AG10803 (cell line): ENCODE measurements at regions not wholly inside any gene's neighbourhood (a gene's known extent, or its start where the extent isn't known, plus 50 kb on each side); places are given as distances from the start of the nearest gene placed in this dataset.

Source experiments
- DNase-seq: peaks from one replicate; pipeline ENCODE4 v3.0.0; 2010; ENCODE audit warnings: low read depth
- H3K4me3 ChIP-seq: 2 replicates; pipeline ENCODE4 v1.5.1; 2011; ENCODE audit warnings: mild to moderate bottlenecking, low read length, control low read depth
- TF ChIP-seq, protein P1 (sequence below): conservative IDR thresholded peaks from 2 replicates; pipeline ENCODE4 v1.5.1; 2011; ENCODE audit warnings: mild to moderate bottlenecking, low read length, control low read depth, inconsistent platforms

DNA sequence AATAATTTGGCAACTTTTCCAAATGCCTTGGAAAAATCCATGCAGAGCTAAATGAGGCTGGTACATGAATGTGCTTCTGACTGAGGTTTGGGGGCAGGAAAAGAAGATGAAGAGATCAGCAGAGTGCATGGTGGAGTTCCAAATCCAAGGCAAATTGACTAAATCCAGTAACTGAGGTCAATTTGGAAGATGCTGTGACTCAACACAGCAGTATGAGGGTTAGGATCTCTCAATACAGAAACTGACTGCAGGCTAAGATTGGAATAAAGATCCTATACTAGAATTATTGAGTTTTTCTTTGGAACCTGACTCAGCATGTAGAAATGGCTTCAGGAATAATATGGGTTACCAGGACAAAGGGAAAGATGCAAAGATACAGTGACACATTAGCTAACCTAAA is 99.3 kb upstream of the FAT3 start:
- H3K4me3 ChIP-seq: no peak overlapping the region
- TF ChIP-seq, protein P1, sequence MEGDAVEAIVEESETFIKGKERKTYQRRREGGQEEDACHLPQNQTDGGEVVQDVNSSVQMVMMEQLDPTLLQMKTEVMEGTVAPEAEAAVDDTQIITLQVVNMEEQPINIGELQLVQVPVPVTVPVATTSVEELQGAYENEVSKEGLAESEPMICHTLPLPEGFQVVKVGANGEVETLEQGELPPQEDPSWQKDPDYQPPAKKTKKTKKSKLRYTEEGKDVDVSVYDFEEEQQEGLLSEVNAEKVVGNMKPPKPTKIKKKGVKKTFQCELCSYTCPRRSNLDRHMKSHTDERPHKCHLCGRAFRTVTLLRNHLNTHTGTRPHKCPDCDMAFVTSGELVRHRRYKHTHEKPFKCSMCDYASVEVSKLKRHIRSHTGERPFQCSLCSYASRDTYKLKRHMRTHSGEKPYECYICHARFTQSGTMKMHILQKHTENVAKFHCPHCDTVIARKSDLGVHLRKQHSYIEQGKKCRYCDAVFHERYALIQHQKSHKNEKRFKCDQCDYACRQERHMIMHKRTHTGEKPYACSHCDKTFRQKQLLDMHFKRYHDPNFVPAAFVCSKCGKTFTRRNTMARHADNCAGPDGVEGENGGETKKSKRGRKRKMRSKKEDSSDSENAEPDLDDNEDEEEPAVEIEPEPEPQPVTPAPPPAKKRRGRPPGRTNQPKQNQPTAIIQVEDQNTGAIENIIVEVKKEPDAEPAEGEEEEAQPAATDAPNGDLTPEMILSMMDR: no peak
- peak; percentile 11 for DNase-seq

DNA sequence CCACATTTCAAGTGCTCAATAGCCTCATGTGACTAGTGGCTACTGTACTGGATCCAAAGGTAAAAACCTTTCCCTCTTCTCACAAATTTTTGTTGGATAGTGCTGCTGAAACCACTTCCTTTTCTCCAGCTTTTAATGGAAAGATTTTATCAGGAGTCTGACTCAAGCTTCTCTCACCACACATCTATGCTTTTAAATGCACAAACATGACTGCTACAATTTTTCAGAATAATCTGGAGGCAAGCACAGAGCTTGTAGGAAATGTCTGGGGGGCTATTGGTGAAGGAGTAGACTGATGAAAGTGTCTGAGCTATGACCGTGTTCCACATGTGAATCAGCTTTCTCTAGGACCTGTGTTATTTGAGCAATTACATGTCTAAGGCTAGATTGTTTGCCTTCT is 101.1 kb upstream of the FAT3 start:
- TF ChIP-seq, protein P1: no peak
- DNase-seq: peak; percentile 36
- H3K4me3 ChIP-seq: no peak overlapping the region

DNA sequence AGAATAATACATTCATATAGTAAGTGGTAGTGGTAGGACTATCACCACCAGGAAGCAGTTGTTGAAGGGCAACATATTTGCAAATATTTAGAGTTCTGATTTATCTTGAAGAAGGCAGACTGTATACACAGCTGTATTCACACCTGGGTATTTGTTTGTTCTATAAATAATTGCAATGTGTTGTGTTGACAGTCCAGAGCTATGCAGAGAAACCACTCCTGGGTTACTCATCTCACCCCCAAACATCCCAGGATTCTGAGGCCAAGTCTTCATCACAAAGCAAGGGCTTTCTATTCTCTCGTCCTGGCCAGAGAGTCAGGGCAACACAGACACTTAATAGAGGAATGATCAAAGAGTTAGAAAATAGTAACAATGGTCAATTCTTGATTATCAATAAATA is 102.1 kb upstream of the FAT3 start:
- H3K4me3 ChIP-seq: no peak overlapping the region
- peak; percentile 10 for DNase-seq
- TF ChIP-seq, protein P1: no peak

DNA sequence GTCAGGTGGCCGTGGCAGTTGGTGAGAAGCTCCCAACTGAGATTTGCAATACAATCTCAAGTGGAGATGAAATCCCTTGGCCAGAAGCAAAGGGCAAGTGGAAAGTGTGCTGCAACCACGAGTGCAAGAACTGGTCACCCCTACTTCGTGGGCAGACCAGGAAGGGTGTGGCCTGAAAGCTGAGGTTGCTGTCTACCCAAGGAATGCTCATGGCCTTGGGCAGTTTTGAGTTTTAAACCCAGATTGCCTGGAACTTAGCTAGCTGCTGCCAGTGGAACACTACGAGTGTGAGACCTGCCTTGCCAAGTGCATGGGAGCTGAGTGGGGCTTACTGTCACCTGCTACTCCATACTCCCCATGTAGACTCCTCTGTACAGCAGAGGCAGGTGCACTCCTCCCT is 113.3 kb upstream of the FAT3 start:
- H3K4me3 ChIP-seq: no peak overlapping the region
- DNase-seq: no peak
- TF ChIP-seq, protein P1: no peak

DNA sequence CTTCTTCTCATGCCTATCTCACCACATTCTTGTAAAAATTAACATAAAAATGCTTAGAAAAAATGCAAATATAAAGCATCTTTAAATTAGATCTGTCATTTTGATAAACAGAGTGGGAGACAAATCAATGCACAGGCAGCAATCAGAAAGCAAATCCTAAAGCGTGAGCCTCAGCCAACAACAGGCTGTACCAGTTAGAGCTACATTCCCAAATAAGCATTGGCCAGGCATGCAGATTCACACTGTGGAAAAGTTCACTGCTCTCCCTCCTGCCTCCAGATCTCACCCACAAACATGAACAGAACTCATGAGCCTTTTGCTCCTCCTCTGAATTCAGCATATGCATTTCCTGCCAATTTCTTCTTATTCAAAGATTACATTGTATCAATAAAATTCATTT is 115.2 kb upstream of the FAT3 start:
- H3K4me3 ChIP-seq: no peak overlapping the region
- TF ChIP-seq, protein P1: no peak
- DNase-seq: no peak

DNA sequence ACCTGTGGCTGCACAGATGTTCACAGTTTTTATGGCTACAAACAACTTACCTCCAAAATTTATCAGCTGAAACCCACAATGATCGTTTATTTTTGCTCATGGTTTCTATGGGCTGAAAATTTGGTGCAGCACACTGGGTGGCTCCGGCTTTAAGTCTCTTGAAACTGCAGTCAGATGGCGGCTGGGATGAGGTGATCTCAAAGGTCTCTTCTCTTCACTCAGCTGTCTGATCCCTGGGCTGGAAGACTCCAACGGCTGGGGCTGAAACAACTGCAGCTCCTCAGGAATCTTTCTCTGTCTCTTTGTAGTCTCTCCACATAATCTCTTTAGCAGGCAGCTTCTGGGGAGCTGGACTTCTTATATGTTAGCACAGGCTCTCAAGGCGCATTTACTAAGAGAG is 117.3 kb upstream of the FAT3 start:
- TF ChIP-seq, protein P1: no peak

DNA sequence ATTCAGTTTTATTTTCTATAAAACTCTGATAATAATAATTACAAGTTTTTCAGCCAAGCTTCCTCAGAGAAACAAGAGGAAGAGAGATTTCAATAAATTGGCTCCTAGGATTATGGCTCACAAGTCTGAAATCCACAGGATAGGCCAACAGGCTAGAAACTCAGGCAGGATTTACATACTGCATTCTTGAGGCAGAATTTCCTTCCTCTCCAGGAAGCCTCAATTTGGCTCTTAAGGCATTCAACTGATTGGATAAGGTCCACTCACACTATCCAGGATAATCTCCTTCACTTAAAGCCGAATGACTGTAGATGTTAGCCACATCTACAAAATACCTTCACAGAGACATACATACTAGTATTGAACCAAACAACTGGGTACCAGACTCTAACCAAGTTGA is 120.3 kb upstream of the FAT3 start:
- TF ChIP-seq, protein P1: no peak
- no peak overlapping the region for H3K4me3 ChIP-seq
- no peak for DNase-seq

More for the DNA sequence above, 117.3 kb upstream of the FAT3 start:
- H3K4me3 ChIP-seq: no peak overlapping the region
- no peak for DNase-seq
